ENCODE measurements at regions not wholly inside any gene's neighbourhood (a gene's known extent, or its start where the extent isn't known, plus 50 kb on each side); places are given as distances from the start of the nearest gene placed in this dataset.

DNA sequence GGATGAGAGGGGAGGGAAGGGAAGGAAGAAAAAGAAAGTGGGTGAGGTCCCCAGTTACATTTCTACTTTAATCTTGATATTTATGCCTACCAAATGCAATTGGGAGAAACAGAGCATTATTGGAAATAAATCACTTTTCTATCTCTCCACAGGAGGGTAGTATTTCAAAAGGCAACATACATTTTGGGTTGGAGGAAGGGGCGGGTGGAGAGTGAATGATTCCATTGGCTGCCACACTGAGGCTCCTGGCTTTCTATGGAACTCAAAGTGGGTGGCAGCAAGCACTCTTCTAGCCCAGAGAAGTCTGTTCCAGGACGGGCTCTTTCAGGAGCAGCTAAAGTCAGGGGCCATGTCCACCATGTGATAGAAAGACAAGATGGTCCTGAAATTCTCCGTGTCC lies 441.3 kb downstream of the DAD1 start:
- Histone ChIP-seq H3K4me1 (ENCODE audit: control insufficient read depth in 1 of 2, insufficient read depth in 2 of 2, low read length in 2 of 2) (no peaks in the 10 kb centered on the region), H3K36me3 (ENCODE audit: control insufficient read depth in 1 of 2, insufficient read depth in 2 of 2, low read length in 2 of 2) (no peaks in the 10 kb centered on the region), H3K4me2 (ENCODE audit: low read length) (no peak overlapping the region), H3K27ac (ENCODE audit: low read depth, low read length) (no peak overlapping the region), H3K79me2 (ENCODE audit: insufficient read depth, low read length) (no peaks in the 10 kb centered on the region), H3K4me3 (replicated peaks in 1 of 2; ENCODE audit: low read depth in 1 of 2, low read length in 2 of 2) (no peak overlapping the region), H2AFZ (ENCODE audit: low read depth, low read length, poor library complexity, severe bottlenecking) (no peak overlapping the region), H3K9me2 (ENCODE audit: insufficient read depth) (no peaks in the 10 kb centered on the region), H3K9me3 (ENCODE audit: control insufficient read depth in 1 of 2, insufficient read depth in 1 of 2, low read depth in 1 of 2, low read length in 2 of 2) (no peaks in the 10 kb centered on the region), H4K20me1 (ENCODE audit: insufficient read depth) (no peaks in the 10 kb centered on the region; the same call in 1 of the 2 replicates), H3K9ac (ENCODE audit: low read length) (no peak overlapping the region), H3K27me3 (ENCODE audit: insufficient read depth, low read length) (peaks cover 46% of the 10 kb centered on the region)
- ATAC-seq (no peak), DNase-seq (ENCODE audit: low read depth, low spot score) (no peak)
- TF ChIP-seq JUND (IDR thresholded peaks at IDR 0.05): no peak
- TF ChIP-seq, protein P1, sequence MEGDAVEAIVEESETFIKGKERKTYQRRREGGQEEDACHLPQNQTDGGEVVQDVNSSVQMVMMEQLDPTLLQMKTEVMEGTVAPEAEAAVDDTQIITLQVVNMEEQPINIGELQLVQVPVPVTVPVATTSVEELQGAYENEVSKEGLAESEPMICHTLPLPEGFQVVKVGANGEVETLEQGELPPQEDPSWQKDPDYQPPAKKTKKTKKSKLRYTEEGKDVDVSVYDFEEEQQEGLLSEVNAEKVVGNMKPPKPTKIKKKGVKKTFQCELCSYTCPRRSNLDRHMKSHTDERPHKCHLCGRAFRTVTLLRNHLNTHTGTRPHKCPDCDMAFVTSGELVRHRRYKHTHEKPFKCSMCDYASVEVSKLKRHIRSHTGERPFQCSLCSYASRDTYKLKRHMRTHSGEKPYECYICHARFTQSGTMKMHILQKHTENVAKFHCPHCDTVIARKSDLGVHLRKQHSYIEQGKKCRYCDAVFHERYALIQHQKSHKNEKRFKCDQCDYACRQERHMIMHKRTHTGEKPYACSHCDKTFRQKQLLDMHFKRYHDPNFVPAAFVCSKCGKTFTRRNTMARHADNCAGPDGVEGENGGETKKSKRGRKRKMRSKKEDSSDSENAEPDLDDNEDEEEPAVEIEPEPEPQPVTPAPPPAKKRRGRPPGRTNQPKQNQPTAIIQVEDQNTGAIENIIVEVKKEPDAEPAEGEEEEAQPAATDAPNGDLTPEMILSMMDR (IDR thresholded peaks at IDR 0.05 in 2 of 3, conservative IDR thresholded peaks at IDR 0.05 in 1 of 3; ENCODE audit: borderline replicate concordance in 1 of 3, insufficient read depth in 1 of 3, low read depth in 2 of 3, low read length in 2 of 3): no peak
- TF ChIP-seq, protein P2, sequence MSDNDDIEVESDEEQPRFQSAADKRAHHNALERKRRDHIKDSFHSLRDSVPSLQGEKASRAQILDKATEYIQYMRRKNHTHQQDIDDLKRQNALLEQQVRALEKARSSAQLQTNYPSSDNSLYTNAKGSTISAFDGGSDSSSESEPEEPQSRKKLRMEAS (IDR thresholded peaks at IDR 0.05): no peak
- TF ChIP-seq FOSL1 (IDR thresholded peaks at IDR 0.05; ENCODE audit: low read depth): no peak
- no peak for TF ChIP-seq SP1 (IDR thresholded peaks at IDR 0.05; ENCODE audit: low read depth)
- TF ChIP-seq, protein P3, sequence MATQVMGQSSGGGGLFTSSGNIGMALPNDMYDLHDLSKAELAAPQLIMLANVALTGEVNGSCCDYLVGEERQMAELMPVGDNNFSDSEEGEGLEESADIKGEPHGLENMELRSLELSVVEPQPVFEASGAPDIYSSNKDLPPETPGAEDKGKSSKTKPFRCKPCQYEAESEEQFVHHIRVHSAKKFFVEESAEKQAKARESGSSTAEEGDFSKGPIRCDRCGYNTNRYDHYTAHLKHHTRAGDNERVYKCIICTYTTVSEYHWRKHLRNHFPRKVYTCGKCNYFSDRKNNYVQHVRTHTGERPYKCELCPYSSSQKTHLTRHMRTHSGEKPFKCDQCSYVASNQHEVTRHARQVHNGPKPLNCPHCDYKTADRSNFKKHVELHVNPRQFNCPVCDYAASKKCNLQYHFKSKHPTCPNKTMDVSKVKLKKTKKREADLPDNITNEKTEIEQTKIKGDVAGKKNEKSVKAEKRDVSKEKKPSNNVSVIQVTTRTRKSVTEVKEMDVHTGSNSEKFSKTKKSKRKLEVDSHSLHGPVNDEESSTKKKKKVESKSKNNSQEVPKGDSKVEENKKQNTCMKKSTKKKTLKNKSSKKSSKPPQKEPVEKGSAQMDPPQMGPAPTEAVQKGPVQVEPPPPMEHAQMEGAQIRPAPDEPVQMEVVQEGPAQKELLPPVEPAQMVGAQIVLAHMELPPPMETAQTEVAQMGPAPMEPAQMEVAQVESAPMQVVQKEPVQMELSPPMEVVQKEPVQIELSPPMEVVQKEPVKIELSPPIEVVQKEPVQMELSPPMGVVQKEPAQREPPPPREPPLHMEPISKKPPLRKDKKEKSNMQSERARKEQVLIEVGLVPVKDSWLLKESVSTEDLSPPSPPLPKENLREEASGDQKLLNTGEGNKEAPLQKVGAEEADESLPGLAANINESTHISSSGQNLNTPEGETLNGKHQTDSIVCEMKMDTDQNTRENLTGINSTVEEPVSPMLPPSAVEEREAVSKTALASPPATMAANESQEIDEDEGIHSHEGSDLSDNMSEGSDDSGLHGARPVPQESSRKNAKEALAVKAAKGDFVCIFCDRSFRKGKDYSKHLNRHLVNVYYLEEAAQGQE (IDR thresholded peaks at IDR 0.05; ENCODE audit: low read depth): no peak
- no TSS peak for BruUV-seq (replicated peaks)
- ChIA-PET POLR2A (no interaction called here), RAD21 (ENCODE audit: low non-redundant PET in 1 of 2, low total read pairs in 2 of 2, uncharacterized antibody in 2 of 2, unreplicated experiment in 2 of 2) (no interaction called here), CTCF (interaction anchor here (1.4 kb wide), 1 partner anchor 79 kb away, joined by 4 read pairs; no protein-coding TSS in a partner anchor)
- intact Hi-C loops (cut with micrococcal nuclease): no loop called here
